Activated CD4-positive, alpha-beta T cell treated with anti-CD3 and anti-CD28 coated beads, Interleukin-2, amount 10 ng/mL, durations not matched to agents 24 days and 14 days (primary cell): ENCODE measurements at regions not wholly inside any gene's neighbourhood (a gene's known extent, or its start where the extent isn't known, plus 50 kb on each side); places are given as distances from the start of the nearest gene placed in this dataset.
A peak's percentile ranks its signal among the peaks of the same experiment; 100 is the strongest.
"Not testable (repeated sequence)": the region's sequence is repeated elsewhere in the genome, so short reads cannot be mapped to it uniquely, and the experiment has no call there.

ENCODE experiments used
- DNase-seq: peaks from one replicate; pipeline ENCODE4 v3.0.0; 2022
- H3K27ac Mint-ChIP-seq: one replicate; pipeline ENCODE4 v1.8.0; 2022; ENCODE audit warnings: mild to moderate bottlenecking, mixed read lengths
- H3K27me3 Mint-ChIP-seq: one replicate; pipeline ENCODE4 v1.8.0; 2022; ENCODE audit warnings: mixed read lengths
- H3K36me3 Mint-ChIP-seq: one replicate; pipeline ENCODE4 v1.8.0; 2022; ENCODE audit warnings: low read depth, mild to moderate bottlenecking, mixed read lengths
- H3K4me1 Mint-ChIP-seq: one replicate; pipeline ENCODE4 v1.8.0; 2021; ENCODE audit warnings: mixed read lengths
- H3K4me3 Mint-ChIP-seq: one replicate; pipeline ENCODE4 v1.8.0; 2022; ENCODE audit warnings: mild to moderate bottlenecking, moderate library complexity, mixed read lengths
- H3K9me3 Mint-ChIP-seq: one replicate; pipeline ENCODE4 v1.8.0; 2021; ENCODE audit warnings: mixed read lengths
- intact Hi-C: fragments of 100-400 bp; cut with micrococcal nuclease; formaldehyde crosslinking; loops from one replicate; pipeline ENCODE4 v1.15.1; 2023

DNA sequence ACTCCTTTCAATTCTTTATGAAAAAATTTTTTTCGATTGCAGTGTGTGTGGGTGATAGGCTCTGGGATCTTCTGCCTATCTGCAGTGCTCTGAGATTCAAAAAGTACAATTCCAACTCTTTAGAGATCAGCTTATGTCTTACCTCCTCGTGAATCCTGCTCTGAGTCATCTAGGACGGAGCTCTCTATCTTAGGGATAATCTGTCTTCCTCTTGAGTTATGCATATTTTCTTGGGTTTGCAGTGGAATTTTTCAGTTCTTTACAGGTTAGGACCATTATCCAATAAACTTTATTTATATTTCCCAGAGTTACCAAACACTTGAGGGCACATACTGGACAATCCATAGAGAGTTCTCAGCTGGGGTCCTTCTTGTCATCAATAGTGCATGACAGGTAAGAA lies 428.6 kb downstream of the ACTR3B start:
- no peaks in the 10 kb centered on the region for H3K27me3 Mint-ChIP-seq
- H3K36me3 Mint-ChIP-seq: no peaks in the 10 kb centered on the region
- H3K4me1 Mint-ChIP-seq: no peaks in the 10 kb centered on the region
- no peaks in the 10 kb centered on the region for H3K9me3 Mint-ChIP-seq
- no peak overlapping the region for H3K27ac Mint-ChIP-seq
- no peak overlapping the region for H3K4me3 Mint-ChIP-seq
- no peak for DNase-seq
- intact Hi-C loops: no loop called here

GRCh38 chr7:153188630-153189029 lies 429.1 kb downstream of the ACTR3B start:
- Mint-ChIP-seq H3K27me3 (no peaks in the 10 kb centered on the region), H3K9me3 (no peaks in the 10 kb centered on the region), H3K4me1 (no peaks in the 10 kb centered on the region), H3K36me3 (no peaks in the 10 kb centered on the region), H3K4me3 (no peak overlapping the region), H3K27ac (no peak overlapping the region)
- intact Hi-C loops: no loop called here
- no peak for DNase-seq

DNA sequence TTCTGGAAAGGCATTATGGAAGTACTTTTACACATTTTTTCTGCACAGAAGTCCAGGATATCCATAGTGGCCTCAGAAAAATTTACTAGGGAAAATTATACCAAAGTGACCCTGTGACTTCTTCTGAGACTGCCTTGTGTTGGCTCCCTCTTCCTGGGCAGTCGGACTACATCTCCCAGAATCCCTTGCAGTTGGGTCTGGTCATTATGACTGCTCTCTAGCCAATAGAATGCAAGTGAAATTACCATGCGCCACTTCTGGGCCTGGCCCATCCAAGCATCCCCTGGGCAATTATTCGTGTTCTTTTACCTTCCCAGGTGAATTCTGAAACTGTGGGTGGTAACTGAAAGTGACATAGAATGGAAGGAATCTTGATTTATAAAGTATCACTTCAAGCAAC lies 430.9 kb downstream of the ACTR3B start:
- no peak for DNase-seq
- no peaks in the 10 kb centered on the region for H3K36me3 Mint-ChIP-seq
- H3K4me3 Mint-ChIP-seq: no peak overlapping the region
- H3K9me3 Mint-ChIP-seq: no peaks in the 10 kb centered on the region
- H3K27me3 Mint-ChIP-seq: no peaks in the 10 kb centered on the region
- no peak overlapping the region for H3K27ac Mint-ChIP-seq
- intact Hi-C loops: no loop called here
- no peaks in the 10 kb centered on the region for H3K4me1 Mint-ChIP-seq

GRCh38 chr7:153190986-153191385 lies 431.4 kb downstream of the ACTR3B start:
- Mint-ChIP-seq H3K27ac (no peak overlapping the region), H3K27me3 (no peaks in the 10 kb centered on the region), H3K4me3 (no peak overlapping the region), H3K36me3 (no peaks in the 10 kb centered on the region), H3K9me3 (no peaks in the 10 kb centered on the region), H3K4me1 (no peaks in the 10 kb centered on the region)
- intact Hi-C loops: no loop called here
- no peak for DNase-seq

GRCh38 chr7:153193144-153193595 lies 433.6 kb downstream of the ACTR3B start:
- Mint-ChIP-seq H3K36me3 (no peaks in the 10 kb centered on the region), H3K4me1 (no peaks in the 10 kb centered on the region), H3K9me3 (peaks cover under 1% of the 10 kb centered on the region), H3K27me3 (no peaks in the 10 kb centered on the region), H3K4me3 (no peak overlapping the region), H3K27ac (no peak overlapping the region)
- DNase-seq: peak; percentile 56
- intact Hi-C loops: no loop called here

DNA sequence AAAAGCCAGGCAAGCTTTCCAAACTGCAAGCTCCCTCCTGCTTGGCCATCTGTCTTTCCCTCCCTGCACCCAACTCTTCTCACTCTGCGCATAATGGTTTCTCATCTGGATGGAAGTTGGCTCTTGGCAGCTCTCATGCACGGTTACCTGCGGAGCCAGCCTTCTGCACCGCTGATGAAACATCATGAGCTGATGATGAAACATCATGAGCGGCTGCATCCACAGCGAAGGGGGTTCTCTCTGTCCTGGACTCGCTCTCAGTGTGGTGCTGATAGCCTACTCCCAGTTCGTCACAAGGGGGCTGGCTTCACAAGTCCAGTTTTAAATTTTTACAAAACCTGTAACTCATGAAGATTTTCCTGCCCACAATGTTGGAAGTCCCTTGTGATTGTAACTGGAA lies 457.5 kb downstream of the ACTR3B start:
- Mint-ChIP-seq H3K27me3 (no peaks in the 10 kb centered on the region), H3K36me3 (no peaks in the 10 kb centered on the region), H3K27ac (no peak overlapping the region), H3K4me3 (no peak overlapping the region), H3K4me1 (no peaks in the 10 kb centered on the region), H3K9me3 (peaks cover 7% of the 10 kb centered on the region)
- no peak for DNase-seq
- intact Hi-C loops: no loop called here

GRCh38 chr7:153224890-153225289 lies 465.3 kb downstream of the ACTR3B start:
- H3K27me3 Mint-ChIP-seq: no peaks in the 10 kb centered on the region
- intact Hi-C loops: no loop called here
- no peak overlapping the region for H3K27ac Mint-ChIP-seq
- DNase-seq: no peak
- no peaks in the 10 kb centered on the region for H3K36me3 Mint-ChIP-seq
- H3K4me1 Mint-ChIP-seq: no peaks in the 10 kb centered on the region
- peaks cover under 1% of the 10 kb centered on the region for H3K9me3 Mint-ChIP-seq
- H3K4me3 Mint-ChIP-seq: no peak overlapping the region

- H3K4me3 Mint-ChIP-seq, H3K27me3 Mint-ChIP-seq, H3K36me3 Mint-ChIP-seq, DNase-seq, H3K9me3 Mint-ChIP-seq, H3K4me1 Mint-ChIP-seq, intact Hi-C loops, H3K27ac Mint-ChIP-seq: not testable (repeated sequence)
Measured at GRCh38 chr7:153245136-153245535, 485.6 kb downstream of the ACTR3B start.

DNA sequence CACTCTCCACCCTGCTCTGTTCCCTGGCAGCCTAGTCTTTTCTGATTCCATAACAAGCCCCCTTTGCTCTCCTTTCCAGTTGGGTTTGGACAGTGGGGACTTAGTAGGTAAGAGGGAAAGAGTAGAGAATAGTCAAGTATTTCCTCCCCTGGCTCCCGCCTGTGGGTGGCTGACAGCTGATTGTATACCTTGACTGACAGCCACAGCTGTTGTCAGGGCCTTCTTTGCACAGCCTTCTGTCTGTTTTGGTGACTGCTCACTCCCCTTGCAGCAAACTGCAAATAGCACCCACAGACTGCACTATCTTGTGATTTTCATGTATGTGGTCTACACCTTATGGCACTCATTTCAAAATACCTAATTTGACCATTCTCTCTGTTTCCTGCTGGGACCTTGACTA lies 486.3 kb downstream of the ACTR3B start:
- no peak overlapping the region for H3K4me3 Mint-ChIP-seq
- H3K36me3 Mint-ChIP-seq: no peaks in the 10 kb centered on the region
- H3K27me3 Mint-ChIP-seq: no peaks in the 10 kb centered on the region
- no peak for DNase-seq
- intact Hi-C loops: no loop called here
- H3K9me3 Mint-ChIP-seq: peaks cover 3% of the 10 kb centered on the region
- H3K27ac Mint-ChIP-seq: no peak overlapping the region
- H3K4me1 Mint-ChIP-seq: no peaks in the 10 kb centered on the region

DNA sequence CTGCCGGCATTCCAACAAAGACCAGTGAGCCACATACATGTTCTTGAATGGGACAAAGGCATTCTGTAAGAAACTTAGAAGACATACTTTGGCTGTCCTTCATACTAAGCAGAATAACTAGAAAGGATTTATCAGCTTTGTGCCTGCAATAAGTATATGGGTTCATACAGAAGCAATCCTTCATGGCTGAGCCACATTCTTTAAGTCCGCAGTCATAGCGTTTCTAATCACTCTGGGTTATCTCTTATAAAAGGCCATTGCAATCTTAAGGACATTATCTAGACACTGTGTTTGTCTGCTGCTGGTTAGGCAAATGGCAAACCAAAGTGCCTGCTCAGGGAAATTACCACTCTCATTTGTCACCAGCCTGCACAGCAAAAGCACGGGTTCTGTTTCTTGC lies 488.4 kb downstream of the ACTR3B start:
- intact Hi-C loops: no loop called here
- Mint-ChIP-seq H3K4me1 (no peaks in the 10 kb centered on the region), H3K27ac (no peak overlapping the region), H3K36me3 (no peaks in the 10 kb centered on the region), H3K9me3 (peaks cover 10% of the 10 kb centered on the region), H3K4me3 (no peak overlapping the region), H3K27me3 (no peaks in the 10 kb centered on the region)
- DNase-seq: no peak

DNA sequence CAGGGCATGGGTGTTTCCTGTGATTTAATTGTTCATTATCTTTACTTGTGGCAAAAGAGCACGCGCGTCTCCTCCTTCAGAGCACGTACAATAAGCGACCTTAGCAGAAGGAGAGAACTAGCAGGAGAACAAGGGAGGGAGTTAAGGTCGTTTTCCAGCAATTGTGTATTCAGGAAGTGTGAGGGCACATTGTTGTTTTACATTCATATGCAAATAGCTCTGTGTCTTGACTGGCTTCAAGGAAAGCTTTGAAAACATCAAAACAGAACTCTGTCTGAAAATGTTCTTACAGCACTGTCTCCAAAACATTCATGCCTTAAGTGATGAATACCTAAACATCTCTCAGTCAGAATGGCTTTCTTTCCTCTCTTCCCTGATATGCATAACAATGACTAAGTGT lies 499.1 kb downstream of the ACTR3B start:
- H3K4me1 Mint-ChIP-seq: no peaks in the 10 kb centered on the region
- H3K9me3 Mint-ChIP-seq: peaks cover 5% of the 10 kb centered on the region
- H3K36me3 Mint-ChIP-seq: no peaks in the 10 kb centered on the region
- no peaks in the 10 kb centered on the region for H3K27me3 Mint-ChIP-seq
- no peak overlapping the region for H3K4me3 Mint-ChIP-seq
- H3K27ac Mint-ChIP-seq: no peak overlapping the region
- intact Hi-C loops: no loop called here
- DNase-seq: no peak

GRCh38 chr7:153276394-153276793 lies 516.8 kb downstream of the ACTR3B start:
- H3K36me3 Mint-ChIP-seq: no peaks in the 10 kb centered on the region
- no peaks in the 10 kb centered on the region for H3K27me3 Mint-ChIP-seq
- intact Hi-C loops: no loop called here
- H3K27ac Mint-ChIP-seq: no peak overlapping the region
- no peaks in the 10 kb centered on the region for H3K4me1 Mint-ChIP-seq
- no peak for DNase-seq
- H3K4me3 Mint-ChIP-seq: no peak overlapping the region
- peaks cover 11% of the 10 kb centered on the region for H3K9me3 Mint-ChIP-seq

GRCh38 chr7:153286763-153287162 lies 527.2 kb downstream of the ACTR3B start:
- H3K9me3 Mint-ChIP-seq: peaks cover 6% of the 10 kb centered on the region
- H3K27ac Mint-ChIP-seq: no peak overlapping the region
- no peak for DNase-seq
- H3K4me3 Mint-ChIP-seq: no peak overlapping the region
- intact Hi-C loops: no loop called here
- no peaks in the 10 kb centered on the region for H3K36me3 Mint-ChIP-seq
- H3K27me3 Mint-ChIP-seq: no peaks in the 10 kb centered on the region
- no peaks in the 10 kb centered on the region for H3K4me1 Mint-ChIP-seq

GRCh38 chr7:153290066-153290465 lies 530.5 kb downstream of the ACTR3B start:
- no peak overlapping the region for H3K27ac Mint-ChIP-seq
- no peaks in the 10 kb centered on the region for H3K36me3 Mint-ChIP-seq
- H3K4me3 Mint-ChIP-seq: no peak overlapping the region
- intact Hi-C loops: no loop called here
- H3K4me1 Mint-ChIP-seq: no peaks in the 10 kb centered on the region
- H3K9me3 Mint-ChIP-seq: peaks cover 6% of the 10 kb centered on the region
- DNase-seq: no peak
- no peaks in the 10 kb centered on the region for H3K27me3 Mint-ChIP-seq

GRCh38 chr7:153297141-153297540 lies 537.6 kb downstream of the ACTR3B start:
- intact Hi-C loops: no loop called here
- Mint-ChIP-seq H3K27ac (no peak overlapping the region), H3K4me1 (no peaks in the 10 kb centered on the region), H3K27me3 (no peaks in the 10 kb centered on the region), H3K4me3 (no peak overlapping the region), H3K9me3 (peaks cover 7% of the 10 kb centered on the region), H3K36me3 (no peaks in the 10 kb centered on the region)
- no peak for DNase-seq
